HG03066 (cell line): ENCODE measurements at regions not wholly inside any gene's neighbourhood (a gene's known extent, or its start where the extent isn't known, plus 50 kb on each side); places are given as distances from the start of the nearest gene placed in this dataset.
"Not testable (repeated sequence)": the region's sequence is repeated elsewhere in the genome, so short reads cannot be mapped to it uniquely, and the experiment has no call there.

ENCODE experiments used
- ATAC-seq: cut with Tn5 transposase; IDR thresholded peaks from one replicate; pipeline ENCODE4 v1.9.1; 2021; ENCODE audit warnings: low read depth; ENCODE audit not compliant: unreplicated experiment

DNA sequence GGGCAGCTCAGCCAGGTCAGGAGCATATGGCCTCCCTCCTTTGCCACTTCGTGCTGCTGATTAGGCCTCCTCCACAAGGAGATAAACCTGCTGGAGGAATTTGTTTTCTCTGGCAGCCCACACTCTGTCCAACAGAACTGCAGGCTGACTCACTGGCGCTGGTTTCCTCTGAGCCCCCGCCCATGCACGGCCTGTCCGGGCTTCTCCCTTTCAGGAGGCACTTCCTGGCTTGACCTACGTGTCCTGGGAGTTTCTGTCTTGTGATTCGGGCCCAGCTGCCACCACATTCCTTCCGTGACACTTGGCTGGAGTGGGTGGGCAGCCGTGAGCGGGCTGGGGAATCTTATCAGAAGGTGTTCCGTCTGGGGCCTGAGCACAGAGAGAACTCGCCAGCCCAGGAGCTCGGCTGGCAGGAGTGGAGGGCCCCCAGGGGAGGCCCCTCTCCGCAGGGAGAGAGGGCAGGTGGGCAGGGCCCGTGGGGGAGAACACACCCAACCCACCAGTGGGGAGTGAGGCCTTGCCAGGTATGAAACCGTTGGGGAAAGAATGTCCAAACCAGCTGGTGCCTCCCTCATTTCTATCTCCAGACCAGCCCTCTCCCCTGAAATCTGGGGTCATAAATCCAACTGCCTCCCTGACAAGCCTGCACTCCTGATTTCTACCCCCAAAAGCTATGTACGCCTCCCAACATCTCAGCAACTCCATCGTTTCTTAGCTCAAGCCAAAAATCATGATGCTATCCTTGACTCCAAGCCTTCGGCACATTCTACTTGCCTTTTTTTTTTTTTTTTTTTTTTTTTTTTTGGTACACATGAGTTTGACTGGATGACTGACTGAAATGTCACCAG lies 110.6 kb upstream of the MEF2A start:
- ATAC-seq, result no peak

DNA sequence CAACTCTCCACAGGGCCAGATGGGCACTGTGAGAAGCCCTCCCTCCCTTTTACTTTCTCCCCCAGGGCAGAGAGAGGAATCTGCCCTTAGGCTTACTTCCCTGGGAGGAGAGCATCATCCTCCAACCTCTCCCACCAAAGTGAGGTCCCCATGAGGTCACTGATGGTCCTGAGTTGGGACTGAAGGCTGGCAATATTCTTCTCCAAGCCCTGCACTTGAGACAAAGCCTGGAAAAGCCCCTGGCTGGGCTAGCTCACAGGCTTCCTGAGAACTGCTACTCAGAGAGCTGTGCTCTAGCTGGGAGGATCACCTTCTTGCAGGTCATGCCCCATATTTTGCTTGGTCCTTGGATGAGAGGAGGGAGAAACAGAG lies 110.0 kb upstream of the MEF2A start:
- no peak for ATAC-seq

DNA sequence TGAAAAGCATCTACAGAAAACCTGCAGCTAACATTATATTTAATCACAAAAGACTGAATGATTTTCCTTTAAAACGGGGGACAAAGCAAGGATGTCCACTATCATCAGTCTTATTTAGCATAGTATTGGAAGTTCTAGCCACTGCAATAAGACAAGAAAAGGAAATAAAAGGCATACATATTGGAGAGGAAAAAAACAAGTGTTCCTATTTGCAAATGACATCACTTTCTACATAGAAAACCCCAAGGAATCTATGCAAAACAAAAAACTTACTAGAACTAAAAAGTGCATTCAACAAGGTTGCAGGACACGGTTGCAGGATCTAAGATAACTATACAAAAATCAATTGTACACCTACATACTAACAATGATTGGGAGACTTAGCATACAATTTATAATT lies 101.6 kb upstream of the MEF2A start:
- no peak for ATAC-seq

DNA sequence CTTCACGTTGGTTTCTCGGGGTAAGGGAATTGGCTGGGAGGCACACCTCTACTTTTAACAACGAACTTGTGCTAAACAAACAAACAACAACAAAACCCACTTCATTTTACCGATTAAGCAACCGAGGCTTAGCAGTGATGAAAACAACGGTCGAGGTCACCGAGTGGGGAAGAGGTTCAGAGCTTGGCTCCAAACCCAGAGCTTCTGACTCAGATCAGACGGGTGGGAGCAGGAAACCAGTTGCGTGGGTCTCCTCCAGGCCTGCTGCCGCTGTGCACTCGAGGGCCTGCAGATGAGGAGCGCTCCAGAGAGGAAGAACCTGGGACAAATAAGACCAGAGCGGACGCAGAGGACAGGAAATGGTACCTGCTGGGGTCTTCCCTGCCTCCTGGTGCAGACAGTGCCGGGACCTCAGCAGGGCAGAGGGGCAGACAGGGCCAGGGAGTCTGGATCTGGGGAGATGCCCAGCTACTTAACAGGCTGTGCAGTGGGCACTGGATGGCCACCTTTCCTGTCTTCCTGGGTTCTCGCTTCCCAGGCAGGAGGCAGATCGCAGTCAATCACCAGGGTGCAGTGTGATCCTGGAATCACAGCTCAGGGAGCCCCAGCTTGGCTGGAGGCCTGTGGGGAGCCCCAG lies 99.0 kb upstream of the MEF2A start:
- no peak for ATAC-seq

DNA sequence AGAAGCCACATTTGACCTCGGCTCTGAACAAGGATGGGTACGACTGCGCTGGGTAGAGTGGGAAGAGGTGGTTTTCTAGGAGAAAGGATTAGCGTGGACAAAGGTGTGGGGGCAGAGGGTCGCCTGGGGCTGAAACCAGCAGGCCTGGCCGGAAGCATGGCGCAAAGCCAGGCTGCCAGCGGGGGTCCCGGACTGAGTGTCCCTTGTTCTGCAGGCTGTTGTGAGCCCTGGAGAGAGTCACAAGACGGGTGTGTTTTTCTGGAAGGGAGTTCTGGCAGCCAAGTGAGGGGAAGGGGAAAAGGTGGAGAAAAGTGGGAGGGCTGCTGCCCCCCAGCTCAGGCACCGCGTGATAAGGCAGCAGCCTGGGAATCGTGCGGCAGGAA lies 98.5 kb upstream of the MEF2A start:
- ATAC-seq, result no peak

DNA sequence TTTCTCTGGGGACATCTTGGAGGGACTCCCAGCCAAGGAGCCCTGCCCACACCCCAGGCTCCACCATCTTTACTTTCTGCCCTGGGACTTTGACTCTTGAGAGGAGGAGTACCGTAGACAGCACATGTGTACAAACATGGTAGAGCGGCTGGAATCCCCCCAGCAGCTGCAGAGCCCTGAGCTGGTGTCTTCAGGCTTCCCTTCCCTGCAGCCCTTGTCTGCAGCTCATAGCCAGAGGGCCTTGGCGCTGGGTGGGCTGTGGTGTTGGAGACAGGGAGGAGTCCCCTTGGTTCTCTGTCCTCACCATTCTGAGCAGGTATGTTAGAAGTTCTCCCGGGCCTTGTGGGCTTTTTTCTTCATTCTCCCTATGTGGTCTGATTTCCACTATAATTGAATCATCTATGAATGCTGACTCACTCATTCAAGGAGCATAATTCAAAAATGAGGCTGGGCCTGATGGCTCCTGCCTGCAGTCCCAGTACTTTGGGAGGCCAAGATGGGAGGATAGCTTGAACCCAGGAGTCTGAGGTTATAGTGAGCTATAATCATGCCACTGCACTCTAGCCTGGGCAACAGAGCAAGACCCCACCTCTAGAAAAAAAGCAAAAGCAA lies 97.8 kb upstream of the MEF2A start:
- ATAC-seq, result no peak

DNA sequence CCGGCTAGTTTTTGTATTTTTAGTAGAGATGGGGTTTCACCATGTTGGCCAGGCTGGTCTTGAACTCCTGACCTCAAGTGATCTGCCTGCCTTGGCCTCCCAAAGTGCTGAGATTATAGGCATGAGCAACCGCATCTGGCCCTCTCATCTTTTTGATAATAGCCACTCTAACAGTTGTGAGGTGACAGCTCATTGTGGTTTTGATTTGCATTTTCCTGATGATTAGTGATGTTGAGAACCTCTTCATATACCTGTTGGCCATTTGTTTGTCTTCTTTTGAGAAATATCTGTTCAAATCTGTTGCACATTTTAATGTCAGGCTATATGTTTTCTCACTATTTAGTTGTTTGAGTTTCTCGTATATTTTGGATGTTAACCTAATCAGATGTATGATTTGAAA lies 95.6 kb upstream of the MEF2A start:
- ATAC-seq, result not testable (repeated sequence)

DNA sequence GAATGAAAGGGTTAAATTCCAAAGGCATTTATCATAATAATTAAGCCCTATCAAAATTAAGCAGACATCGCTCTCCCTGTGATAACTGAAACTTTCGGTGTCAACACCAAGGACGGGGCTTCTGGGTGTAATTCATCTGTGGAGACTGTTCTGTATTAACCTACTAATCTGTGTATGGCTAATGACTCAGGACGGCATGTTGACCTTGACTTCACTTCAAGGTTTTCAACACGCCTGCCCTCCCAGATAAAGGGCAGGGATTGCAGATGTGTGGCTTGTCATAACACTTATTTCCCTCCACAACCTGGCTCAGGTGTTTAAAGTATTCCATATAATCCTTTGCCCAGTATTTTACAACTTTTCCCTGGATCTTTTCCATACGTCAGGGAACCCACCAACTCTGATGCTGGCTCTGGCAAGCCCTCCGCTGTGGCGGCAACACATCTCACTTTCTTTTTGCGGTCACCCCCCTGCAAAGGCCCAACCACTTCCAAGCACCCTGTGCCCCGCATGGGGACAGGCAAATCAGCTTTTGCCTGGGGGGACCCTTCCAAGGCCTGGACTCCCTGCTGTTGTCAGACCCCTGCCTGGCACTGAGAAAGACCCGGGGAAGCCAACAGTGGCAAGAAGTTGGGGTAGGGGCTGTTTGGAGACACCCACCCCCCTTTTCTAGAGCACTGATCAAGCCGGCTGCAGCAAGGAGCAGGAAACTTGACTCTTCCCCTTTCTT lies 93.2 kb upstream of the MEF2A start:
- ATAC-seq, result no peak

DNA sequence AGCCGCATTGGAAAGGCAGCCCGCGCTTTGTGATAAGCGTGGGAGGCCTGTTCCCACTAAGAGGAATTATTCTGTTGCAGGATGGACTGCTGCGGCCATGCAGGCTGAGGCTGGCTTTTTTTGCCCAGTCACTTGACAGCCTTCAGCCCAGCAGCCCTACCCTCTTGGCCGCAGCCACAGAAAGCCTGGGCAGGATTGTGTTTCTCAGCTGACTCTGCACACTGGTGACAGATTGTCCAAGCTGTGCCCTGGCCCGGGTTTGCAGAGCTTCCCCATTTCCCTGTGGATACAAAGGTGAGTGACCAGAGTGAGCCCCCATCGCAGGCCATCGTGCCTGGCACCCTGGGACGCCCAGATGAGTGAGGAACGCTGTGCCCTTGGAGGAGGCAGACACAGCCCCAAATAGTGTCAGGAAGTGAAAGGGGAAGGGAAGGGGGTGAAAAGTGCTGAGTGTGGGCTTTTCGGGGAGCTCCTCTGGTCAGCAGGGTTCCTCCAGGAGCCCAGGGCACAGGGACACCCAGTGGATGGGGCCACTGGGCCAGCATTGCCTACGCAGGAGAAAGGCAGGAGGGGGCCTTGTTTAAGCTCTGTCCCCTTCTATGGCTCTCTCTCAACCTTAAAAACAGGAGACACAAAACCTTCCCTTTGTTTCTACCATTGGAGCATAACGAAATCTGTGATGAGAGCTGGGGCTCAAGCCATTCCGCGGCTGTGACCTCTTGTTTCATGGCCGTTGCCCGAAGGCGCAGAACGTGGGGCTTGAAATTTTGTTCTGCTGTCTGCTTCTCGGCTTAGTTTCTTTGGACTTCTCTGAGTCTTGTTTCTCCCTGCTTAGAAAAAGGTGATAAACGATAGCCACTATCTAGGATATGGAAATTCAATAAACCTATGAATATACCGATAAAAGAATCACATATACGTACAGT lies 91.5 kb upstream of the MEF2A start:
- no peak for ATAC-seq

DNA sequence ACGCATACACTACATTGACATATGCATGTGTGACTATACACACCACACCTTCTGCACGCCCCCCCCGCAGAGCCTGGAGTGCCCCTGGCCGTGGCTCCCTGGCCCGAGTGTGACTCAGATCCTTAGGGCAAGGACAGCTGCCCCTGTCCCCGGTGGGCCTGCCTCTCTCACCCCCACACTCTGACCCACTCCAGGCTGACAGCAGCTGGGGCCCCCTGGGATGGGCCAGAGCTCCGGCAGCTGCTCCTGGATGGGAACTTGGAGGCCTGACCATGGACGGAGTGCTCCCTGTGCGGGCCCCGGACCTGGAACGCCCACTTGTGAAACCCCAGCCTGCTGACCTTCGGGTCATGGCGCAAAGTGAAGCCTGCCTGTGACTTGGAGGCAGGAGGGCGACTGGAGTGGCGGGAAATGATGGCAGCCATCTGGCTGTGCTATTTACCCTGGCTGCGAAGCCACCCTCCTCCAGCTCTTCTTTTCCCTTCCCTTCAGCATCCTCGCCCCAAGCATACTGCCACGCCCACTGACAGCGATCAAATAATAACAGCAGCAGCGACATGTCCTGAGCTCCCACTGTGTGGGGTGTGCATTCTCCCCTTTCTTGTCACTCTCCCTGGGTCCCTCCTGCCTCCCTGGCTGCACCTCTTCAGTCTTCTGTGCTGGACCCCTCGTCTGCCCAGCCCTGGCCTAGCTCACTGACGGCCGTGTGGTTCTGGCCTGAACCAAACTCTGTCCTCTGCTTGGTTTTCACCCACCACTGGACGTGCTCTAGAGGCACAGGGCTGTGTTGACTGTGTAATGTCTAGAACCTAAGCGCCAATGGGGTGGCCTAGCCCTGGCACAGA lies 90.7 kb upstream of the MEF2A start:
- ATAC-seq, result no peak

DNA sequence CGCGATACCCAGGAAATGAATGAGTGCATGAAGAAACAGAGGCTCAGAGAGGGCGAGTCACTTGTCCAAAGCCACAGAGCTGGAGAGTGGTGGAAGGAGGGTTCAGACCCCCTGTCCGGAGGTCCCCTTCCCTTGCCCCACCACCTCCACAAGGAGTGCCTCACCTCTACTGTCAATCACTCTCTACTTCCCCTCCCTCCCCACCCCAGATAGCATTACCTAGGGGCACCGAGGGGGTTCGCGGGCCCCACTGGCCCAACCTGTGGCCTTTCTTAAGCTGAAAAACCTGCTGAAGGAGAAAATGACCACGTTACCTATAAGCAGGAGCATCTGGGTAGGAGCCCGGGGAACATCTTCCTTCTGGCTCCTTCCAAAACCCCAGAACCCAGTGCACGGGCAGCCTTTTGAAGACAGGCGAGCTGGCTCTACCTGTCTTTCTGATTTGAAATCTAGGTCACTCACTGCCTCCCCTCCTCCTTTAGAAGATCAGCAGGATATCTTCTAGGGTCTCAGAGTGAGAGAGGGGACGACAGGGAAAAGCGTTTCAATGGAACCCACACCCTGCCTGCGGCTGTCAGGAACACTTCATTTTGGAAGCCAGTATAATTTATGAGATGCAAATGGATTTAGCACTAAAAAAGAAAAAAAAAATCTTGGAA lies 89.9 kb upstream of the MEF2A start:
- no peak for ATAC-seq

DNA sequence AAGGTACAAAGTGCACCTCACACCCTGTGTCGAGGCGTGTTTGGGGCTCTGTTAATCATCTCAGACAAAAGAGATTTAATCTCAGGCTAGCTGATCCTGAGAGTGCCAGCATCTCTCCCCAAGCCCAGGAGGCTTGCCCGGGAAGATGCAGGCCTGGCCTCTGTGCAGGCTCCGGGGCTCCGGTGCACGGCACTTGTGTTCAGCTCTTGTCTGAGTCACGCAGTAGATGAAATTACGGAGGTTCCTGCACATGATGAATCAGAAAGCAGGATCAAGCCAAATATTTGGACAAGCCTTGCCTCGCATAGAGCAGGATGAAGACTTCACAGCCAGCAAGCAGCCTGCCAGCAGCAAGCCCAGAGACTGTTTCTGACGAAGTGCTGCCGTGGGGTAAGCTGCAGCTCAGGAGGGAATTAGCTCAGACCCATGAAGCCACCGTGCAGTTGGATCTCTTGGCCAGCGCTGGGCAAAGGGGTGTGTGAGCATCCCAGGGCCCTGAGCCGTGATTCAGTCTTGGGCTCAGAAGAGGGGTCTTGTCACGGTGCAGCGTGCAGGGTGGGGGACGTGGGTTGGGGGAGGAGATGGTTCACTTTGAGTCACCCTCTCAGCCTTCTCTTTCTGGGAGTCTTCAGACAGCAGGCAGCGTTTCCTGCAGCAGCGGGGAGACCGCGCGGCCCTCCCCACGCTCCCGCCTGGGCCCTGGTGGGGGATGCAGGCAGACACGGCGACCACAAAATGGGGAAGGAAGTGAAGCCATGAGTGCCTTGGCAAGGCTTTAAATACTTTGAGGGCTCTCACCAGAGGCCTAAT lies 89.2 kb upstream of the MEF2A start:
- ATAC-seq, result peak; percentile 55

DNA sequence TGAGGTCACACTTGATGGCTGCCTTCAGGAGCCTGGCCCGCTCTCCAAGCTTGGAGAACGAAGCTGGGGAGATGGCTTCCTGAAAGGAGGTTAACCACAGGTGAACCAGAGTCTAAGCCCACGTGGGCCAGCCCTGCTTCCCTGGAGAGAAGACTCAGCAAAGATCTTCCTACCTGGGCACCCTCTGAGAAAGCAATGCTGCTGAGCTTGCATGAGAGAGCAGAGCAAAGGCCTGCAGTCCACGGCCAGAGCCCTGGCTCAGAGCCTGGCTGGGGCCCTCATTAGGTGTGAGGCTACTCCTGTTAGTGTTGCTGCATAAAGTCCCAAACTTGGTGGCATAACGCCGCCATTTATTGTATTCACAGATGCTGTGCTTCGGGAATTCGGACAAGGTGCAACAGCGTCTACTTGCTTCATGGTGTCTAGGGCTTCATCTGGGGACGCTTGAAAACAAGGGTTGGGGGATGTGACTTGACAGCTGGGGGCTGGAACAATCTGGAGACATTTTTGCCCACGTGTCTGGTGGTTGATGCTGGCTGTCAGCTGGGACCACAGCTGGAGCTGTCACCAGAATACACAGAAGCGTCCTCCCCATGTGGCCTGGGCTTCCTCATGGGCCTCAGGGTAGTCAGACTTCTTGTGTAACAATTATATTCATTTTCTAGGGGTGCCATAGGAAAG lies 87.9 kb upstream of the MEF2A start:
- ATAC-seq, result no peak

DNA sequence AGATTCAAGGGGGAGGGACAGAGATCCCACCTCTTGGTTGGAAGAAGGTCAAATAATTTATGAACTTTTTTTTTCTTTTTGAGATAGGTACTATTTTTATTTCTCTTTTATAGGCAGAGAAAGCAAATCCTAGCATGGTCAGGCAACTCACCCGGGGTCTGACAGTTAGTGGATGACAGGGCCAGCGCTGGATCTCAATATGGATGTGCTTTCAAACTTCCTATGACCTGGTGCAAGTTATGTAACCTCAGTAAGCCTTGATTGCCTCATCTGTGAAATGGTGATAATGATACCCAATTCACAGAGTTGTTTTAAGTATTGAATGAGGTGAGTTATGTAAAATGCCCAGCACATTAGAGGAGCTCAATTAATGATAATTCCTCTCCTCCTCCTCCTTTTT lies 86.8 kb upstream of the MEF2A start:
- no peak for ATAC-seq

DNA sequence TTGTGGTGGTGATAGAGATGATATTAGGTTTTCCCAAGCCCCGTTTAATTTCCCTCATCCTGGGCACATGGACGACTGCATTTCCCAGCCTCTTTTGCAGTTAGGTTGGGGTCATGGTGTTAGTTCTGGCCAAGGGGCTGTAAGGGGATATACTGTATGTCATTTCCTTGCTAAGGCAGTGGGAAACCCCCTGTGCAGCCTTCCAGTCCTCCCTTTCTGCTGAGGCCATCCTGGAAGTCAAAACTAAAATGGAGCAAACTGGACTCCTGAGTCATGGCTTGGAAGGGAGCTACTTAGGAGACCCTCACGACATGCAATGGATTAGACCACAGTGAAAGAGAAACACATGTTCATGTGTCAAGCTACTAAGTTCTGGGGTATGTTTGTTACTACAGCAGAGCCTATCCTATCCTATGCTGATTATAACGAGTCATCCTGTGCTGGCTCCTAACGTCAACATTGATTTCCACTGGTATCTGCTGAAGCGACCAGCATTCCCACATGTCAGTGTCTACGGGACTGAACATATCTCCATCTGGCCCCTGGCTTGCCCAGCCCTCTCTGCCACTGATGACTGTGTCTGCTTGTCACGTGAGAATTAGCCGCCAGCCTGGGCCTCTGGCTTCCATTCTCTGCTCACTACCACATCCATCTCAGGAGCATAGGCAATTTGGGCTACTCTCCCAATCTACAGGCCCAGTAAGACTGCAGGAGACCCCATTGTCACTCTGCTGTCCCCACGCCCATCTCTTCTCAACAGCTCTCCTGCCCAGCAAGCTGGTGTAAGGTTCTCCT lies 85.6 kb upstream of the MEF2A start:
- no peak for ATAC-seq

DNA sequence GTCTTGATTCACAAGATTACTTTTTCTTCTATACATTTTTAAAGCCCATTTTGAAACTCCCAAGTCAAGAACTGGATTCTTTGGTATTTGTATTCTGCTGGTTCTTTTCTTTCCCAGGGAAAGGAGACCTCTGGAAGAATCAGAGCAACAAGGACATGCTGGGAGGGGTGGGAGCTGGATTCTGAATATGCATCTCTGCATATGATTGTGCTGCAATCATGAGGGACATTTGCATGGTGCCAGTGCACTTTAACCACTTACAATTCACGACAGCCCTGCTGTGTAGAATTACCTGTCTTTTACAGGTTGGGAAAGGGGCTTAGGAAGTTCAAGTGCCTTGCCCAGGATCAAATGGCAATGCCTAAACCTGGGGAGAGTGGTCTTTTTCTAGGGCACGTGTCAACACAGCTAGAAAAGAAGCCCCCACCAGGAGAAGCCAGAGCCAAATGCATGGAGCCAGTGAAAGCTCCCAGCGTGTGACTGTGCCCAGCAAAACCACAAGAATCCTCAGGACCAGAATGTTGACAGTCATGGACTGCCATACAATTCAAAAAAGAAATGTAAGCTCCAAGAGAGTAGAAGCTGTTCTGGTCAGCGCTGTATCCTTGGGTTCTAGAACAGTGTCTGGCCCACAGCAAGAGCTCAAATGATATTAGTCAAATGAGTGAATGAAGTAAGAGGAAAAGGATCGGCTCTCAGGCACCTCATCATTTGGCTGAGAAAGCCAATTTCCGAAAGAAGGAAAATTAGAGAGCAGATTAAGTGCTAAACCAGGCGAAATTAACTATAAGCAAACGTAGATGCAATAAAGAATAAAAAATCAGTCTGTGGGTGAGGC lies 84.5 kb upstream of the MEF2A start:
- ATAC-seq, result no peak
